GM12891 (cell line): ENCODE measurements at regions not wholly inside any gene's neighbourhood (a gene's known extent, or its start where the extent isn't known, plus 50 kb on each side); places are given as distances from the start of the nearest gene placed in this dataset.

Experiments used
- POLR2A ChIP-seq: IDR thresholded peaks from 2 replicates; pipeline ENCODE4 v1.6.1; 2011; ENCODE audit warnings: low read depth, low read length, control low read depth
- POLR2AphosphoS5 ChIP-seq: IDR thresholded peaks from 2 replicates; pipeline ENCODE4 v1.6.1; 2011; ENCODE audit warnings: low read depth, low read length, control low read depth
- TAF1 ChIP-seq: IDR thresholded peaks from 2 replicates; pipeline ENCODE4 v1.6.1; 2011; ENCODE audit warnings: low read depth, low read length, control low read depth

- TF ChIP-seq TAF1, result no peak
- no peak for TF ChIP-seq POLR2A
- TF ChIP-seq POLR2AphosphoS5, result no peak
Observed at GRCh38 chr5:3268760-3269330, 326.8 kb upstream of the IRX1 start.
